ENCODE measurements at regions not wholly inside any gene's neighbourhood (a gene's known extent, or its start where the extent isn't known, plus 50 kb on each side); places are given as distances from the start of the nearest gene placed in this dataset.

- H3K4me3 Mint-ChIP-seq: no peak overlapping the region
- ATAC-seq (no peak), DNase-seq (no peak)
- H3K4me1 Mint-ChIP-seq: no peaks in the 10 kb centered on the region
- H3K36me3 Mint-ChIP-seq (ENCODE audit: low read depth): no peaks in the 10 kb centered on the region
- H3K27ac Mint-ChIP-seq: no peak overlapping the region
- H3K27me3 Mint-ChIP-seq: peaks cover 4% of the 10 kb centered on the region
- no peaks in the 10 kb centered on the region for H3K9me3 Mint-ChIP-seq
Observed at GRCh38 chr17:79235808-79236207, 161.2 kb downstream of the ENGASE start.

- ATAC-seq (no peak), DNase-seq (no peak)
- no peak overlapping the region for H3K27ac Mint-ChIP-seq
- no peaks in the 10 kb centered on the region for H3K4me1 Mint-ChIP-seq
- no peaks in the 10 kb centered on the region for H3K36me3 Mint-ChIP-seq (ENCODE audit: low read depth)
- no peak overlapping the region for H3K4me3 Mint-ChIP-seq
- H3K27me3 Mint-ChIP-seq: peaks cover 4% of the 10 kb centered on the region
- H3K9me3 Mint-ChIP-seq: no peaks in the 10 kb centered on the region
Observed at GRCh38 chr17:79233916-79234551, 159.4 kb downstream of the ENGASE start.

GRCh38 chr17:79232957-79233356 is 158.3 kb downstream of the ENGASE start:
- ATAC-seq: no peak
- no peaks in the 10 kb centered on the region for H3K9me3 Mint-ChIP-seq
- no peak overlapping the region for H3K4me3 Mint-ChIP-seq
- no peak overlapping the region for H3K27ac Mint-ChIP-seq
- H3K36me3 Mint-ChIP-seq (ENCODE audit: low read depth): no peaks in the 10 kb centered on the region
- peaks cover 6% of the 10 kb centered on the region for H3K27me3 Mint-ChIP-seq
- no peaks in the 10 kb centered on the region for H3K4me1 Mint-ChIP-seq
- DNase-seq: no peak

- Mint-ChIP-seq H3K4me3 (no peak overlapping the region), H3K27me3 (peaks cover 5% of the 10 kb centered on the region), H3K36me3 (ENCODE audit: low read depth) (no peaks in the 10 kb centered on the region), H3K9me3 (no peaks in the 10 kb centered on the region), H3K27ac (no peak overlapping the region), H3K4me1 (no peaks in the 10 kb centered on the region)
- DNase-seq (no peak), ATAC-seq (no peak)
Observed at GRCh38 chr17:79231766-79232287, 157.2 kb downstream of the ENGASE start.

GRCh38 chr17:79230576-79230975 is 156.0 kb downstream of the ENGASE start:
- Mint-ChIP-seq H3K27ac (no peak overlapping the region), H3K4me3 (no peak overlapping the region), H3K9me3 (no peaks in the 10 kb centered on the region), H3K4me1 (no peaks in the 10 kb centered on the region), H3K36me3 (ENCODE audit: low read depth) (no peaks in the 10 kb centered on the region), H3K27me3 (peaks cover 10% of the 10 kb centered on the region)
- ATAC-seq (no peak), DNase-seq (no peak)

GRCh38 chr17:79226037-79226436 is 151.4 kb downstream of the ENGASE start:
- Mint-ChIP-seq H3K4me3 (no peak overlapping the region), H3K4me1 (no peaks in the 10 kb centered on the region), H3K27me3 (peaks cover 25% of the 10 kb centered on the region), H3K9me3 (no peaks in the 10 kb centered on the region), H3K36me3 (ENCODE audit: low read depth) (no peaks in the 10 kb centered on the region), H3K27ac (no peak overlapping the region)
- ATAC-seq: no peak
- no peak for DNase-seq

GRCh38 chr17:79224903-79225302 is 150.3 kb downstream of the ENGASE start:
- Mint-ChIP-seq H3K36me3 (ENCODE audit: low read depth) (no peaks in the 10 kb centered on the region), H3K27me3 (peaks cover 31% of the 10 kb centered on the region), H3K27ac (no peak overlapping the region), H3K4me3 (no peak overlapping the region), H3K9me3 (no peaks in the 10 kb centered on the region), H3K4me1 (peaks cover 4% of the 10 kb centered on the region)
- ATAC-seq: no peak
- no peak for DNase-seq

- Mint-ChIP-seq H3K4me3 (no peak overlapping the region), H3K27ac (no peak overlapping the region), H3K9me3 (no peaks in the 10 kb centered on the region), H3K36me3 (ENCODE audit: low read depth) (no peaks in the 10 kb centered on the region), H3K27me3 (peaks cover 32% of the 10 kb centered on the region), H3K4me1 (peaks cover 4% of the 10 kb centered on the region)
- no peak for DNase-seq
- ATAC-seq: no peak
Observed at GRCh38 chr17:79224476-79224875, 149.9 kb downstream of the ENGASE start.

- Mint-ChIP-seq H3K9me3 (no peaks in the 10 kb centered on the region), H3K27me3 (peaks cover 37% of the 10 kb centered on the region), H3K4me1 (peaks cover 4% of the 10 kb centered on the region), H3K4me3 (no peak overlapping the region), H3K36me3 (ENCODE audit: low read depth) (no peaks in the 10 kb centered on the region), H3K27ac (no peak overlapping the region)
- DNase-seq (no peak), ATAC-seq (no peak)
Observed at GRCh38 chr17:79223953-79224352, 149.3 kb downstream of the ENGASE start.

GRCh38 chr17:79223471-79223870 is 148.8 kb downstream of the ENGASE start:
- no peak overlapping the region for H3K4me3 Mint-ChIP-seq

GRCh38 chr17:79221597-79221996 is 147.0 kb downstream of the ENGASE start:
- Mint-ChIP-seq H3K27ac (no peak overlapping the region), H3K36me3 (ENCODE audit: low read depth) (no peaks in the 10 kb centered on the region), H3K4me3 (no peak overlapping the region), H3K9me3 (no peaks in the 10 kb centered on the region), H3K4me1 (peaks cover 4% of the 10 kb centered on the region), H3K27me3 (peaks cover 35% of the 10 kb centered on the region)
- DNase-seq (no peak), ATAC-seq (no peak)

More at GRCh38 chr17:79223471-79223870, 148.8 kb downstream of the ENGASE start:
- DNase-seq (no peak), ATAC-seq (no peak)
- no peaks in the 10 kb centered on the region for H3K36me3 Mint-ChIP-seq (ENCODE audit: low read depth)
- no peak overlapping the region for H3K27ac Mint-ChIP-seq
- peaks cover 4% of the 10 kb centered on the region for H3K4me1 Mint-ChIP-seq
- H3K9me3 Mint-ChIP-seq: no peaks in the 10 kb centered on the region
- peaks cover 37% of the 10 kb centered on the region for H3K27me3 Mint-ChIP-seq

GRCh38 chr17:79220713-79221291 is 146.2 kb downstream of the ENGASE start:
- ATAC-seq (peak; percentile 31), DNase-seq (no peak)
- H3K9me3 Mint-ChIP-seq: no peaks in the 10 kb centered on the region
- H3K4me3 Mint-ChIP-seq: peak overlapping the region; percentile 55
- H3K27ac Mint-ChIP-seq: no peak overlapping the region
- H3K4me1 Mint-ChIP-seq: peaks cover 4% of the 10 kb centered on the region
- no peaks in the 10 kb centered on the region for H3K36me3 Mint-ChIP-seq (ENCODE audit: low read depth)
- peaks cover 32% of the 10 kb centered on the region for H3K27me3 Mint-ChIP-seq

- DNase-seq (no peak), ATAC-seq (no peak)
- Mint-ChIP-seq H3K4me1 (peaks cover 4% of the 10 kb centered on the region), H3K4me3 (peak overlapping the region; percentile 55), H3K36me3 (ENCODE audit: low read depth) (no peaks in the 10 kb centered on the region), H3K27ac (no peak overlapping the region), H3K9me3 (no peaks in the 10 kb centered on the region), H3K27me3 (peaks cover 33% of the 10 kb centered on the region)
Observed at GRCh38 chr17:79220201-79220712, 145.6 kb downstream of the ENGASE start.

GRCh38 chr17:79219208-79219935 is 144.7 kb downstream of the ENGASE start:
- DNase-seq (no peak), ATAC-seq (no peak)
- H3K27me3 Mint-ChIP-seq: peaks cover 33% of the 10 kb centered on the region
- no peaks in the 10 kb centered on the region for H3K36me3 Mint-ChIP-seq (ENCODE audit: low read depth)
- no peak overlapping the region for H3K27ac Mint-ChIP-seq
- H3K9me3 Mint-ChIP-seq: no peaks in the 10 kb centered on the region
- H3K4me1 Mint-ChIP-seq: peaks cover 4% of the 10 kb centered on the region
- no peak overlapping the region for H3K4me3 Mint-ChIP-seq

GRCh38 chr17:79218825-79219200 is 144.2 kb downstream of the ENGASE start:
- Mint-ChIP-seq H3K9me3 (no peaks in the 10 kb centered on the region), H3K4me1 (peaks cover 4% of the 10 kb centered on the region), H3K27ac (no peak overlapping the region), H3K27me3 (peaks cover 30% of the 10 kb centered on the region), H3K36me3 (ENCODE audit: low read depth) (no peaks in the 10 kb centered on the region), H3K4me3 (no peak overlapping the region)
- no peak for DNase-seq
- ATAC-seq: no peak

Data from activated naive CD8-positive, alpha-beta T cell treated with anti-CD3 and anti-CD28 coated beads, Interleukin-2, amount 50 U/mL, for 24 hours (primary cell).